Activated CD8-positive, alpha-beta memory T cell treated with anti-CD3 and anti-CD28 coated beads, Interleukin-2, amount 50 U/mL, for 1 hour (primary cell): ENCODE measurements at regions not wholly inside any gene's neighbourhood (a gene's known extent, or its start where the extent isn't known, plus 50 kb on each side); places are given as distances from the start of the nearest gene placed in this dataset.
"Not testable (repeated sequence)": the region's sequence is repeated elsewhere in the genome, so short reads cannot be mapped to it uniquely, and the experiment has no call there.

Experiments
- DNase-seq: peaks from one replicate; pipeline ENCODE4 v3.0.0-alpha.2; 2020; ENCODE audit errors: extremely low read depth

GRCh38 chr4:181855307-181855706, 387.9 kb upstream of the TENM3 start:
- DNase-seq = no peak

- DNase-seq = not testable (repeated sequence)
These were observed 385.7 kb upstream of the TENM3 start for GRCh38 chr4:181857471-181857870.

- DNase-seq = no peak
These were observed 384.5 kb upstream of the TENM3 start for GRCh38 chr4:181858741-181859140.

- no peak for DNase-seq
These were observed 383.8 kb upstream of the TENM3 start for GRCh38 chr4:181859439-181859838.

- no peak for DNase-seq
These were observed 383.0 kb upstream of the TENM3 start for GRCh38 chr4:181860157-181860556.

- no peak for DNase-seq
These were observed 382.5 kb upstream of the TENM3 start for GRCh38 chr4:181860668-181861067.

DNA sequence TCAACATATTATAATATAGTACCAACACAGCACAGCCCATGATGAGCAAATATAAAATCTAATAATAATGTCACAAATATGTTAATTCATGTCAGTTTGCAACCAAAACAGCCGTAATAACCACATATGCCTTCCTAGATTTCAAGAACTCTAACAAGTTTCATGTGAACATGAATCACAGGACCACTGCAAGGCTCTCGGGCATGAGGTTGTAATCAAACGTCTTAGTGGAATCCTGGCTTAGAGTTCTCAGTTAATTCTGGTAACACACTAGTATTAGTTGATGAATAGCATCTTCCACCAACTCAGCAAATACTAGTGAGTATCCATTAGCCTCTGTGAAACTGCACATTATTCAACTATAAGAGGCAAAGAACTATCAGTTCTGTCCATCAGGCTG, 379.3 kb upstream of the TENM3 start:
- DNase-seq = no peak

DNA sequence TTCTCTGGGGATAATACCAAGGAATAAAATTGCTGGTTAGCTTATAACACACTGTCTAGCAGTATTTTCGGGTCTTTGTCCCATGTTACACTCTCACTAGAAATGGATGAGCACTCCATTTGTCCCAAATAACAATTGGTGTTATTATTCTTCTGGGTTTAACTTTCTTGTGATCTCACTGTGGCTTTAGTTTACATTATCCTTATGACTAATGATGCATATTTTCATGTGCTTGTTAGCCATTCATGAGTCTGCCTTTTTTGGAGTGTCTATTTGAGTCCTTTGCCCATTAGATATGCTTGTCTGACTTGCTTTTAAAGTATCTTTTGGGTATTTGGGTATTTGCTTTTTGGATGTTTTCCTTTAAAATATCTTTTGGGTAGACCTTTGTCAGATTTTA, 372.9 kb upstream of the TENM3 start:
- no peak for DNase-seq

DNA sequence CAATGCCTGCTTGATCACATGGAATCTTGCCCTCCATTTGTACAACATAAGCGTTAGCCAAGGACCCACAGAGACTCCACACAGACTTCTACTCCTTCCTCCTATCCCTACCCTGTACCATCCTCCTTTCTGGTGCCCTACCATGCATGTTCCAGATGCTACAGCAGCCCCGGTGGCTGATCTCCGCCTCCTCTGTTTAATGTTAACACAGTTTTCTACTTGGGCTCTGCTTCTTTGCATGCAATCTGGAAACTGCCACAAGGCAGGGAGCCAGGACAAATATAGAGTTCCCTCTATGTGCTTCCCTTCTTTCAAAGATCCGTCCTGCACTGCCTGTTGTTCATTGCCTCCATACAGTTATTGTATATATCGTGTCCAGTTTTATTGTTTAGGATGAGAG, 368.6 kb upstream of the TENM3 start:
- DNase-seq = no peak

DNA sequence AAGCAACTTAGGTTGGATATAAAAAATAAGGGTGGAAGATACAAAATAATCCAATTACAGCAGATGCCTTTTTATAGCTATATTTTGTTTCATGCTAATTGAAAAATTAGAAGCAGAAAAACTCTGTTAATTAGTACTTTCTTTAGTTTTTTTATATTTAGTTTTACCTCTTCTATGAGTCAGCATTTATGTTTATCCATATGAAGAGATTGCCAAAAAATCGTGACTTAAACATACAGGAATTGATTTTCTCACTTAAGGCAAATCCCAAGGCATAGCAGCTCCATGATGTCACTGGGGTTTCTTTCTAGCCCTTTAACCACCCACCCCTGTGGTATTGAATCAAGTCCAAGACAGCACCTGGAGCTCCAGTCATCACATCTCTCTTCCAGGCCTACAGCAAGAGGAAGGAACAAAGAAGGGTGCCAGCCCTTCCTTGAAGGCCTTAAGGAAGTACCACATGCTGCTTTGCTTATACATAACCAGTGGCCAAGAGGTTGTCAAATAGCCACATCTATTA, 365.8 kb upstream of the TENM3 start:
- DNase-seq = no peak

GRCh38 chr4:181890031-181890430, 353.2 kb upstream of the TENM3 start:
- DNase-seq = no peak

GRCh38 chr4:181890911-181891310, 352.3 kb upstream of the TENM3 start:
- DNase-seq = no peak

GRCh38 chr4:181896614-181897013, 346.6 kb upstream of the TENM3 start:
- no peak for DNase-seq

- DNase-seq = no peak
These were observed 345.3 kb upstream of the TENM3 start for GRCh38 chr4:181897935-181898334.

DNA sequence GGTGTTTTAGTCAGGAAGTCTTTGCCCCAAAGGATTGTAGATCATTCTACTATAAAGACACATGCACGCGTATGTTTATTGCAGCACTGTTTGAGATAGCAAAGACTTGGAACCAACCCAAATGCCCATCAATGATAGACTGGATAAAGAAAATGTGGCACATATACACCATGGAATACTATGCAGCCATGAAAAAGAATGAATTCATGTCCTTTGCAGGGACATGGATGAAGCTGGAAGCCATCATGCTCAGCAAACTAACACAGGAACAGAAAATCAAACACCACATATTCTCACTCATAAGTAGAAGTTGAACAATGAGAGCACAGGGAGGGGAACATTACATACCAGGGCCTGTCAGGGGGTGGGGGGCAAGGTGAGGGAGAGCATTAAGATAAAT, 340.8 kb upstream of the TENM3 start:
- not testable (repeated sequence) for DNase-seq

DNA sequence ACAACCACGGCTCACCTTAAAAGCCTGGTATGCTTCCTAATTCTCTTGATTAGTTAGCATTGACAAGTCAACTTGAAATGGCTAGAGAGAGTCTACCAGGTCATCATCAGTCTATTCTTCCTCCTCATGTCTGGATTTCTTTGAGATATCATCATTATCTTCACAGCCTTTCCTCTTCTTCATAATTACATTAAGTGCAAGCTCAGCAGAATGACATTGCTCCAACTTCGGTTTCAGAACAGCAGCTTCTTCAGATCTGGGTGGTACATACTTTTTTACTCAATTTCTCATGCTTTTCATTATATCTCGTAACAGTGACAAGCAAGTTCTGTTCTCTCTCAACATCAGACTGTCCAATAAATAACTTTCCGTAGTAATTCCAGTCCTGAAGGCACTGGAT, 337.5 kb upstream of the TENM3 start:
- no peak for DNase-seq

DNA sequence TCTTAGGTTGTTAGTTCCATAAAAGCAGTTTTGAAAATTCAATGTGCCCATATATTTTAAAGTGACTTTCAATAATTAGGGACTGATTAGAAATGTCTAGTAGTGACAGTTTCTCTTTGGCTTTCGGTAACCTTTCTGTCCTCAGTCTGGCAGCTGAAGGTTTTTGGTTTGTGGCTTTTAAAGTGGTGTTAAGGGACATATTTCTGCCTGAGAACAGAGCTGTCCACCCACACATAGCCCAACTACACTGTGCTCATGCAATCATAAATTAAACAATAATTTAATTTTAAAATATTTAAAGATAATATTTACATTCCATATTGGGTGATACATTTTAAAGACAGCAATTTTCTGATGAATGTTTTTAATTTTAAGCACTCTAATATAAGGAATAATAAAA, 335.0 kb upstream of the TENM3 start:
- DNase-seq = no peak

DNA sequence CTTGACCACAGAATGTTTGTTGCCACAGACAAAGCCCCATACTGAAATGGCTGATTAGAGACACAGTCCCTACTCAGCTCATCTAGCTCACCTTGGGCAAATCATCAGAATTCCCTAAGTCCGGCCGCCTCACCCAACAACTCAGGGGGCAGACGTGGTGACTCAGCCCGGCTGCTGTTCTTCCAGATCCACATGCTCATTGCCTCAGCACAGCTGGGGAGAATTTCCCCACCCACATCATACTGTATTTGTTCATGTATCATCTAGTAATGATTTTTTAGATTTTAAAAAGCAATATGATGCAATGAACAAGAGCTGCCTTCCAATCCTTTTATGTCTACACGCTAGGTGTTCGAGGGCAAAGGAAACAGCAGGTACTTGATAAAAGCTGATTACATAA, 333.8 kb upstream of the TENM3 start:
- no peak for DNase-seq

DNA sequence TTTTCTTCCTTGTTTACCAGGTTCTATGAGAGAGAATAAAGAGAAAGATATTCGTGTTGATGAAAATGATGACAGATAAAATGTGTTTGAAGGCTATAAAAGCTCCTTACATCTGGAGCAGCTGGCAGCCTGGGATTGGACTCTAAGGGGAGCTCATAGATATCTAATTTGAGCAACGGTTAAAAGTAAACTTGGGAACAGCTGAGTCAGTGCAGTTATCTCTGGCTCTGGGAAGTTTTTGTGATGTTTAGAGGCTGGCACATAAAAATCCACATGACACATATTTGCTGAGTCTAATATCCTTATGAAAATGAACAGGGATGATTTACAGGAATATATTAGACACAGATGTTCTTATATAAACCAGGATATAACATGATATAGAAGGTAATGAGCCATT, 331.8 kb upstream of the TENM3 start:
- no peak for DNase-seq

DNA sequence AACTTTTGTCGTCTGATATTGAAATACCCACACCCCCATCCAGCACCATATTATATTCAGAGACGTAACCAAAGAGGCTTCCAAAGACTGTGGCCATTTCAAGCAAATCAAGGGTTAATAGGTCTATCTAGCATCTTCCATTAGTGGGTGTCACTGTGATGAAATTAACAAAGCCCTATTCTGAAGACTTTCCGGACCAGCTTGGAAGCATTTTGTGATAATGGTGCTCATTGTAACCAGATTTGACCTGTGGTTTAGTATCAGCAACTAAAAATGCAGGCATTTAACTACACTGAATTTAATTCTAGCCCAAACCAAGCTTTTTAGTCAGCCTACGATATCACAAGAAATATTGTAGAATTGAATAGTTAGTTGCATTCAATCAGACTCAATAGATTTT, 309.7 kb upstream of the TENM3 start:
- DNase-seq = no peak

DNA sequence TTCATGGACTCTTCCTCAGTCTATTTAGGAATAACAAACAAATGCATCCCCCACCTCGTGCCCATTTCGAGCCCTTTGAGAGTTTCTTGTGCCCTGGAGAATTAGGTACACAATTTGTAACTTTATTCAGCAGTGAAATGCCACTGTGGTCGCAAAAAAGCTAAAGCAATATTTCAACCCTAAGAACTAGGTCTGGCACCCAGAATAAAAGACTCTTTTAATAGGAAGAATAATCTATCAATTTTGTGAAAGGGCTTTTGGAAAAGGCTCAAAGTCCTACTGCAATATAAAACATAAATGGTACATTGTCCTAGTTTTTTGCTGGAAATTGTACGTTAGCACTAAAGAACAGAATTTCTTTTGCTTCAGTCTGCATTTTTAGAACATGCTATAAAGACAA, 304.6 kb upstream of the TENM3 start:
- no peak for DNase-seq

DNA sequence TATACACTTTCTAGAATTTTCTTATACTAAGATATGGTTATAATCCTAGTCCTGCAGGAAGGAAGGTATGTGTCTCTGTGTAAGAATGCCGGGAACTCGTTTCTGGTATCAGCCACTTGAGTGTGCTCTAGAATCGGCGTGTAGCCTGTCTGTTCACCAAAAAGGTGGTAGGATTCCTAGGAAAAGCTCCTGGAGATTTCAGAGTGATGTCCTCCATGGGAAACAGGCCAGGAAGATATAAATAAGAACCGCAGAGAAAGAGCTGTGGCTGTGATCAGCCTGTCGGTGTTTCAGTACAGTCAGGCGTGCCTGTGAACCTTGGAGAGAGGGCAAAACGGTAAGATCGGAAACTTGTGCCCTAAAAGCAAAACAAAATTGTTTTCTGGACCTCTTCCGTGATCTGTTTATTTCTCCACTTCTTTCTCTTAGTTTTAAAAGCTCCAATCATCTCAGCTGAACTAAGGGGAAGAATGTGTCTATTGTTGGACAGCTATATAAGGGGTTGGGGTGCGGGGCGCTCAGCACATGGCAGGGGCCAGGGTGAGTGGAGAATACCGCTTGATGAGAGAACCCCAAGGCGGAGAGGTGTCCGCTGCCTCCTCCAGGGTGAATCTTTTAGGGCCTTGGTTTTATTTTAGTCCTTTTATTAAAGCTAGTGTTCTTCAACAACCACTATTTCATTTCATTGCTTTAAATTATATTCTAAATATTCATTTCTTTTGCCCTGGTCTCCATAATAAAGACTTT, 303.8 kb upstream of the TENM3 start:
- DNase-seq = no peak

GRCh38 chr4:181944527-181944926, 298.7 kb upstream of the TENM3 start:
- no peak for DNase-seq

- no peak for DNase-seq
These were observed 296.3 kb upstream of the TENM3 start for GRCh38 chr4:181946902-181947301.
